ENCODE measurements at regions not wholly inside any gene's neighbourhood (a gene's known extent, or its start where the extent isn't known, plus 50 kb on each side); places are given as distances from the start of the nearest gene placed in this dataset.
A peak's percentile ranks its signal among the peaks of the same experiment; 100 is the strongest.

DNA sequence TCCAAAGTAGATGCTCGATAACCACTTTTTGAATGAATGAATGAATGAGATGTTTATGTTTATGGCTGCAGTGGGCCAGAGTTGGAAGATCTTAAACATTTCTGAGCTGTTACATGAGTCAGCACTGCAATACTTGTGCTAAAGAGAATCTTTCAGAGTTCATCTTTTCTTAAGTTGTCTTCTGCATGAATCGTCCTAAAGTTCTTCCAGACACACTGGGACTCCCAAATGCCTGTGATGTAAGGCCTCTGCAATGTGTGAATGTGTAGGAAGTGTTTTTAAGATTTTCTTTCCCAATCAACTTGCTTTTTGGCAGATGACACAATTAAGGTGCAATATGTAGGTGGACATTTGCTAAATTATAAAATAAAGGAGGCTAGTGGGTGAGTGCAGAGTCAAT lies 50.3 kb upstream of the TRIM9 start:
- DNase-seq: no peak
- TF ChIP-seq, protein P1, sequence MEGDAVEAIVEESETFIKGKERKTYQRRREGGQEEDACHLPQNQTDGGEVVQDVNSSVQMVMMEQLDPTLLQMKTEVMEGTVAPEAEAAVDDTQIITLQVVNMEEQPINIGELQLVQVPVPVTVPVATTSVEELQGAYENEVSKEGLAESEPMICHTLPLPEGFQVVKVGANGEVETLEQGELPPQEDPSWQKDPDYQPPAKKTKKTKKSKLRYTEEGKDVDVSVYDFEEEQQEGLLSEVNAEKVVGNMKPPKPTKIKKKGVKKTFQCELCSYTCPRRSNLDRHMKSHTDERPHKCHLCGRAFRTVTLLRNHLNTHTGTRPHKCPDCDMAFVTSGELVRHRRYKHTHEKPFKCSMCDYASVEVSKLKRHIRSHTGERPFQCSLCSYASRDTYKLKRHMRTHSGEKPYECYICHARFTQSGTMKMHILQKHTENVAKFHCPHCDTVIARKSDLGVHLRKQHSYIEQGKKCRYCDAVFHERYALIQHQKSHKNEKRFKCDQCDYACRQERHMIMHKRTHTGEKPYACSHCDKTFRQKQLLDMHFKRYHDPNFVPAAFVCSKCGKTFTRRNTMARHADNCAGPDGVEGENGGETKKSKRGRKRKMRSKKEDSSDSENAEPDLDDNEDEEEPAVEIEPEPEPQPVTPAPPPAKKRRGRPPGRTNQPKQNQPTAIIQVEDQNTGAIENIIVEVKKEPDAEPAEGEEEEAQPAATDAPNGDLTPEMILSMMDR (IDR thresholded peaks at IDR 0.05): no peak
- H3K4me3 Mint-ChIP-seq: no peak overlapping the region
- H3K27me3 Mint-ChIP-seq (ENCODE audit: low read depth, poor library complexity): peaks cover 3% of the 10 kb centered on the region
- H3K4me1 Mint-ChIP-seq: no peaks in the 10 kb centered on the region
- H3K36me3 Mint-ChIP-seq (ENCODE audit: low read depth): no peaks in the 10 kb centered on the region
- H3K9me3 Mint-ChIP-seq: peaks cover 21% of the 10 kb centered on the region
- no peak overlapping the region for H3K27ac Mint-ChIP-seq

DNA sequence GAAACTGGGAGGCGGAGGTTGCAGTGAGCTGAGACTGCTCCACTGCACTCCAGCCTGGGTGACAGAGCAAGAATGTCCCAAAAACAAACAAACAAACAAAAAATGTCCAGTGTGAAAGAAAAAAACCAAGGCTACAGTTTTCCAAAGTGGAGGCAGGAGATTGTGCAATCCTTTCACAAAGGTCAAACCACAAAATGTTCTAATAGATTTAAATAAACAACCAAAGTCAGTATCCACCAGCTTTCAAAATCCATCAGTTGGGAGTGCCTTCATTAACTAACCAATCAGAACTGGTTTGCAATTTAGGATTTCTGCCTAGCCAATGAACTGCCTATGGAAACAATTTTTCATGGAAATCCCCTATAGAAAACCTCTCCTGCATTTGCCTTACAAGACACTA lies 52.3 kb upstream of the TRIM9 start:
- Mint-ChIP-seq H3K4me1 (no peaks in the 10 kb centered on the region), H3K36me3 (ENCODE audit: low read depth) (no peaks in the 10 kb centered on the region), H3K4me3 (no peak overlapping the region), H3K9me3 (peaks cover 16% of the 10 kb centered on the region), H3K27ac (no peak overlapping the region), H3K27me3 (ENCODE audit: low read depth, poor library complexity) (peaks cover 3% of the 10 kb centered on the region)
- DNase-seq: no peak
- TF ChIP-seq, protein P1 (IDR thresholded peaks at IDR 0.05): no peak

DNA sequence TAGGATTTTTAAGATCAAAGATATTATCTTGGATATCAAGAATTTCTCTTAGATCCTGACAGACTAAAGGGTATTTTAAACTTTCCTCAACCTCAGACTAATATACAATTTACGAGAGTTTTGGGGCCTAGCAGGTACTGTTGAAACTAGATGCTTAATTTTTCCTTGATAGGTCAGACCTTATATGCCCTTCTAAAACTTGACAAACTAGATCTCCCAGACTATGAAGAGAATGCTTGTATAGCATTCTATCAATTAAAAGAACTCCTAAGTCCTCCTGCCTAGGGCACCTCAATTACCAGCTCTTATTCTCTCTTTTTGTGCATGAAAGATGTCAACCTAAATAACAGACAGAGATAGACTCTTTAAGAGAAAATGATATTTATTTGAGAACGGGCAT lies 60.4 kb upstream of the TRIM9 start:
- H3K4me3 Mint-ChIP-seq: no peak overlapping the region
- H3K4me1 Mint-ChIP-seq: no peaks in the 10 kb centered on the region
- H3K27ac Mint-ChIP-seq: no peak overlapping the region
- TF ChIP-seq, protein P1 (IDR thresholded peaks at IDR 0.05): no peak
- H3K36me3 Mint-ChIP-seq (ENCODE audit: low read depth): no peaks in the 10 kb centered on the region
- H3K27me3 Mint-ChIP-seq (ENCODE audit: low read depth, poor library complexity): no peaks in the 10 kb centered on the region
- no peak for DNase-seq
- peaks cover 4% of the 10 kb centered on the region for H3K9me3 Mint-ChIP-seq

DNA sequence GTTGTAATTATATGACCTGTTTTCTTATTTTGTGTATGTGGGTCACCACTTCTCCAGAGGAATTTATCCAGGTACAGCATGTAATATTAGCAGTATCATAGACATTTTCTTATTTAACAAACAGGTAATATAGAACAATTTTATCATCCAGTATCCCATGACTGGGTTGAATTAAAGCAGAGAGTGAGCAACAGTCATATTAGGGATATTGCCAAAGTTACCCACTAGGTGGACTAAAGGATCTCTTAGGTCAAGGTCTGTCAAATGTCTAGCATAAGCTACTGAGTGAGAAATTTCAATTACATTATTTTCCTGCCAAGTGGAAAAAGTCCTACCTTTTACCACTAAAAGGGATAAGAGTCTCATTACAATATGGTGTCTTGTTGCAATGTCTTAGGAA lies 62.1 kb upstream of the TRIM9 start:
- Mint-ChIP-seq H3K4me1 (no peaks in the 10 kb centered on the region), H3K27me3 (ENCODE audit: low read depth, poor library complexity) (no peaks in the 10 kb centered on the region), H3K4me3 (no peak overlapping the region), H3K9me3 (no peaks in the 10 kb centered on the region), H3K27ac (no peak overlapping the region), H3K36me3 (ENCODE audit: low read depth) (no peaks in the 10 kb centered on the region)
- TF ChIP-seq, protein P1 (IDR thresholded peaks at IDR 0.05): peak; percentile 39
- no peak for DNase-seq

DNA sequence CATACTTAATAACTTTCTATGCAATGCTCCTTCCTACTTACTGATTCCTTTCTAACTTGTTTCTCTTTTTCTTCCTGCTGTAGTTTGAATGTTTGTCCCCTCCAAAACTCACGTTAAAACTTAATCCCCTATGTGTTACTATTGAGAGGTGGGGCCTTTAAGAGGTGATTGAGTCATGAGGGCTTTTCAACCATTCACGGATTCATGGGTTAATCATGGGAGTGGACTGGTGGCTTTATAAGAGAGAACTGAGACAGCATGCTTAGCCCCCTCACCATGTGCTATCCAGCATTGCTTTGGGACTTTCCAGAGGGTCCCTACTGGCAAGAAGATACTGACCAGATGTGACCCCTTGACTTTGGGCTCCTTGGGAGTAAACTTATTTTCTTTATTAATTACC lies 66.0 kb upstream of the TRIM9 start:
- TF ChIP-seq, protein P1 (IDR thresholded peaks at IDR 0.05): no peak
- no peaks in the 10 kb centered on the region for H3K4me1 Mint-ChIP-seq
- H3K9me3 Mint-ChIP-seq: no peaks in the 10 kb centered on the region
- DNase-seq: no peak
- no peak overlapping the region for H3K27ac Mint-ChIP-seq
- no peaks in the 10 kb centered on the region for H3K27me3 Mint-ChIP-seq (ENCODE audit: low read depth, poor library complexity)
- H3K36me3 Mint-ChIP-seq (ENCODE audit: low read depth): no peaks in the 10 kb centered on the region
- no peak overlapping the region for H3K4me3 Mint-ChIP-seq

DNA sequence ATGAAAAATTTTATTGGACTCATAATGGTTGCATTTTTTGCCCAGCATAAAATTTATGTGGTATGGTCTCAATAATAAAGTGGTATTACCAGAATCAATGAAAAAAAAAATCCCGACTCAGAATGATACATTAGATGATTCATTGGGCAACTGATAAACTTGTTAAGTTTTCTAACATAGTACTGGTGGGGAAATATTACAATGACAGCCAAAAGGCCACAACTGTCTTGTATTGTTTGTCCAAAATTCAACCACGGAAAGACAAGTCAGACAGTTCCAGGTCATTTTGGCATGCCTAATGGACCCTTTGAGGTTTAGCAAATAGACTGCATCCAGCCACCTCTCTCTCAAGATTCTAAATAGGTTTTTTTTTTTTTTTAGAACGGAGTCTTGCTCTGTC lies 70.5 kb upstream of the TRIM9 start:
- Mint-ChIP-seq H3K27me3 (ENCODE audit: low read depth, poor library complexity) (no peaks in the 10 kb centered on the region), H3K9me3 (no peaks in the 10 kb centered on the region), H3K4me1 (no peaks in the 10 kb centered on the region), H3K27ac (no peak overlapping the region), H3K4me3 (no peak overlapping the region), H3K36me3 (ENCODE audit: low read depth) (no peaks in the 10 kb centered on the region)
- TF ChIP-seq, protein P1 (IDR thresholded peaks at IDR 0.05): no peak
- no peak for DNase-seq

All from nephron progenitor cell (in vitro differentiated cells).